GM18907 (cell line): ENCODE measurements at regions not wholly inside any gene's neighbourhood (a gene's known extent, or its start where the extent isn't known, plus 50 kb on each side); places are given as distances from the start of the nearest gene placed in this dataset.
"Not testable (repeated sequence)": the region's sequence is repeated elsewhere in the genome, so short reads cannot be mapped to it uniquely, and the experiment has no call there.

Experiments used
- ATAC-seq: cut with Tn5 transposase; IDR thresholded peaks from one replicate; pipeline ENCODE4 v1.9.1; 2021; ENCODE audit warnings: mild to moderate bottlenecking, moderate library complexity; ENCODE audit not compliant: unreplicated experiment

DNA sequence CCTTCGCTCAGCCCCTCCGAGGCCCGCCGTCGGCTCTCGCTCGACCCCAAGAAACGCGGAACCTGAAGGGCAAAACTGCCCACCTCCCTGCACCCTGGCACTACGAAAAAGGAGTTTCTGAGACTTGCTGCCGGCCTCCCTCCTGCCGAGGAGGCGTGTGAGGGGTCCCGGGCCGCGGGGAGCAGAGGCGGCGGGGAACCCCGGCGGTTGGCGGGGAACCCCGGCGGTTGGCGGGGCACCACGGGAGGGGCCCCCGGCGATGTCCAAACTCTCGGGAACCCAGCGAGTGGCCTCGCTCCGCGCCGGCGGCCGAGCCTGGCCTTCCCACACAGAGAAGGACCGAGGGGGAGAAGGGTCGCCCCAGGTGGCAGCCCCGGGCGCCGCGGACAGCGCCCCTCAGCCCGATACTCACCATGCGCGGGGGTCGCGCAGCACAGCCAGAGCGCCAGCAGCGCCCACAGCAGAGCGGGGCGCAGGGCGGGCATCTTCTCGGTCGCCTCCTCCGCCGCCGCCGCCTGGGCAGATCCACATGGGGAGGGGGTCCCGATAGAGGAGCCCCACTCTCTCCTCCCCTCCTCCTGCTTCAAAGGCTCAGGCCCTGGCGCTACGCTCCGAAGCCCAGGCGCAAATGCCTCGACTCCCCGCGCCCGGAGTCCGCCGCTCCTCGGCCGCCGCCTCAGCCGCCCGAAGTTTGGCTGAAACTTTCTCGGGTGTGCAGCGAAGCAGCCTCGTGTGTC, 69.4 kb upstream of the NUDT4B start:
- ATAC-seq, result not testable (repeated sequence)

DNA sequence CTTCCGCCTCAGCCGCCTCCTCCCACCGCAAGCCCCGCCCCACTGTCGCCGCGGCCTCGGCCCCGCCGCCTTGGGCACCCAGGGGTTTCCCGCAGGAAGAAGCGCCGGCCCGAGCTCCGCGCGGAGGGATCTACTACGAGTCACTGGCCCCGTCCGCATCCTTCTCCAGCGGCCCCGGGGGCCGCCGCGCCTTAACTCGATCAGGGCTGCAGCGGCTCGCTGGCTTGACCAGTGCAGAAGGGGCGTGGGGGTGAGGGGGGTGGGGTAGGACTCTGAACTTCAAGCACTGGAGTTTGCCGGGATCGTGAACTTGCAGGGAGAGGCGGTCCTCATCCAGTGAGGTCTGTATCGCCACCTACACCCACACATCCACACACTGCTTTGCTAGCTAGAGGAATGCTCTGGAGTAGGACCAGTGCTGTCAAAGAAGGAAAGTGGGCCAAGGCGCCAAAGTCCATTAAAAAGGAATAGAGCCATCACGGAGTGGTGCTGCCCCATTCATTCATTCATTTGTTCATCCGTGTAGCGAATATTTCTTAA, 68.7 kb upstream of the NUDT4B start:
- ATAC-seq, result peak; percentile 71

DNA sequence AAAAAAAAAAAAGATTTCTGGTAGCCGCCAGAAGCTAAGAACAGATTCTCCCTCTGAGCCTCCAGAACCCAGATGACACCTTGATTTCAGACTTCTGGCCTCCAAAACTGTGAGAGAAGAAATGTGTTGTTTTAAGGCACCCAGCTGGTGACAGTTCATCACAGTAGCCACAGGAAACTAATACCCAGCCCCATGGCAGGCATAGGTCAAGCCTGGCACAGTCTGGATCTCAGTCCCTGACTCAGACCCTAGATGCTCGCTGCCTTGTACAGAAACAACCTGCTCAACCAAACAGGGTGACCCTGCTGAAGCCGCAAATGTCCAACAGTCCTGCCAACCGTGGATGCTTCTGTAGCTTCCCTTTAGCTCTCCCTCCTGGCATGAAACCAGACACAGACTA, 61.8 kb upstream of the NUDT4B start:
- ATAC-seq, result not testable (repeated sequence)

DNA sequence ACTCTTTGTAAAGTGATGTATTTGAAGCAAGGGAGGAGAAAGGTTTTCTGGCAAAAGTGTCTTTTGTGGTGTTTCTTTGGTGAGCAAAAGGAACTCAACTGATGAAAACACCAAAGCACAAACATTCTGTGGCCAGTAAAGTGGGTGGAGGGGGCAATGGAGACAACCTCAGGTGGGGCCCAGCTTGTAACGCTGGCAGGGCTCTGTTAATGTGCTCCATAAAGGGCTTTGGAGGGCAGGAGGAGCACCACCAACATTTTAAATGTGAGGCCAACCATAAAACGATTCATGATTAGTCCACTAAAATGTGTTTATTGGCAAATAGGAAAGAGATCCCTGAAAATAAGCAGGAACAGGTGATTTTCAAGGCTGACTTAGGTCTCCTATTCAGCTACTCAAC, 61.2 kb upstream of the NUDT4B start:
- ATAC-seq, result not testable (repeated sequence)
